Activated CD8-positive, alpha-beta memory T cell treated with anti-CD3 and anti-CD28 coated beads for 36 hours (primary cell): ENCODE measurements at regions not wholly inside any gene's neighbourhood (a gene's known extent, or its start where the extent isn't known, plus 50 kb on each side); places are given as distances from the start of the nearest gene placed in this dataset.
"Not testable (repeated sequence)": the region's sequence is repeated elsewhere in the genome, so short reads cannot be mapped to it uniquely, and the experiment has no call there.

Experiments used
- CTCF ChIA-PET: fragments of 350-600 bp; sonication (Branson Sonifier 250); formaldehyde crosslinking; loops from one replicate; lab custom pipeline; 2021; ENCODE audit warnings: antibody characterized with exemption; lab: Charles Lee
- POLR2A ChIA-PET: fragments of 350-600 bp; sonication (Branson Sonifier 250); formaldehyde crosslinking; loops from one replicate; lab custom pipeline; 2021; ENCODE audit warnings: antibody characterized with exemption; lab: Charles Lee

GRCh38 chr7:9029681-9030530 lies 596.5 kb downstream of the NXPH1 start:
- ChIA-PET POLR2A (no interaction called here), CTCF (no interaction called here)

GRCh38 chr7:9030976-9031375 lies 597.6 kb downstream of the NXPH1 start:
- POLR2A ChIA-PET, result no interaction called here
- CTCF ChIA-PET, result no interaction called here

- ChIA-PET CTCF (no interaction called here), POLR2A (no interaction called here)
Measured at GRCh38 chr7:9031386-9031785, 598.0 kb downstream of the NXPH1 start.

- CTCF ChIA-PET, result no interaction called here
- POLR2A ChIA-PET, result no interaction called here
Measured at GRCh38 chr7:9036080-9036479, 602.7 kb downstream of the NXPH1 start.

- ChIA-PET CTCF (no interaction called here), POLR2A (no interaction called here)
Measured at GRCh38 chr7:9071160-9071762, 637.9 kb downstream of the NXPH1 start.

- POLR2A ChIA-PET, CTCF ChIA-PET: not testable (repeated sequence)
Measured at GRCh38 chr7:9075774-9076173, 642.4 kb downstream of the NXPH1 start.

- CTCF ChIA-PET, result no interaction called here
- POLR2A ChIA-PET, result no interaction called here
Measured at GRCh38 chr7:9082203-9082602, 648.8 kb downstream of the NXPH1 start.

- POLR2A ChIA-PET, result no interaction called here
- CTCF ChIA-PET, result no interaction called here
Measured at GRCh38 chr7:9083837-9084236, 650.4 kb downstream of the NXPH1 start.

GRCh38 chr7:9091282-9091681 lies 657.9 kb downstream of the NXPH1 start:
- ChIA-PET CTCF (no interaction called here), POLR2A (no interaction called here)

GRCh38 chr7:9097565-9098060 lies 664.2 kb downstream of the NXPH1 start:
- CTCF ChIA-PET, result no interaction called here
- POLR2A ChIA-PET, result no interaction called here

- POLR2A ChIA-PET, result no interaction called here
- CTCF ChIA-PET, result no interaction called here
Measured at GRCh38 chr7:9100289-9100688, 666.9 kb downstream of the NXPH1 start.

GRCh38 chr7:9102846-9103245 lies 669.4 kb downstream of the NXPH1 start:
- POLR2A ChIA-PET, result no interaction called here

GRCh38 chr7:9106747-9107146 lies 673.3 kb downstream of the NXPH1 start:
- ChIA-PET POLR2A (no interaction called here), CTCF (no interaction called here)

More at GRCh38 chr7:9102846-9103245, 669.4 kb downstream of the NXPH1 start:
- CTCF ChIA-PET, result no interaction called here

GRCh38 chr7:9120331-9120730 lies 686.9 kb downstream of the NXPH1 start:
- ChIA-PET CTCF (no interaction called here), POLR2A (no interaction called here)

GRCh38 chr7:9124320-9124719 lies 690.9 kb downstream of the NXPH1 start:
- POLR2A ChIA-PET, result no interaction called here
- CTCF ChIA-PET, result no interaction called here

GRCh38 chr7:9125246-9125645 lies 691.8 kb downstream of the NXPH1 start:
- ChIA-PET CTCF (no interaction called here), POLR2A (no interaction called here)

- CTCF ChIA-PET, result no interaction called here
- POLR2A ChIA-PET, result no interaction called here
Measured at GRCh38 chr7:9127901-9128300, 694.5 kb downstream of the NXPH1 start.

- ChIA-PET CTCF (no interaction called here), POLR2A (no interaction called here)
Measured at GRCh38 chr7:9148687-9149086, 715.3 kb downstream of the NXPH1 start.

GRCh38 chr7:9149499-9150082 lies 716.2 kb downstream of the NXPH1 start:
- POLR2A ChIA-PET, result no interaction called here

GRCh38 chr7:9163691-9164090 lies 730.3 kb downstream of the NXPH1 start:
- POLR2A ChIA-PET, CTCF ChIA-PET: not testable (repeated sequence)

More at GRCh38 chr7:9149499-9150082, 716.2 kb downstream of the NXPH1 start:
- CTCF ChIA-PET, result no interaction called here

- CTCF ChIA-PET, result no interaction called here
- POLR2A ChIA-PET, result no interaction called here
Measured at GRCh38 chr7:9175871-9176270, 742.5 kb downstream of the NXPH1 start.
